Motor neuron (in vitro differentiated cells): ENCODE measurements at regions not wholly inside any gene's neighbourhood (a gene's known extent, or its start where the extent isn't known, plus 50 kb on each side); places are given as distances from the start of the nearest gene placed in this dataset.

Experiments used
- ATAC-seq, 8 experiments: fragments of 200-7000 bp; cut with Tn5 transposase; replicated peaks in 6 of 8; 2 replicates each; pipeline ENCODE4 v1.8.0; 2021; ENCODE audit warnings: mild to moderate bottlenecking in 8 of 8, moderate library complexity in 8 of 8
- H3K27ac ChIP-seq, 2 donors: fragments of 250-450 bp; sonication (Bioruptor Pico); 2 replicates each; pipeline ENCODE4 v1.9.0; 2021; ENCODE audit warnings: antibody characterized with exemption in 2 of 2, mild to moderate bottlenecking in 2 of 2, moderate library complexity in 1 of 2
- H3K4me1 ChIP-seq, 2 donors: fragments of 250-450 bp; sonication (Bioruptor Pico); replicated peaks in 1 of 2; 2 replicates each; pipeline ENCODE4 v1.6.1; 2021; ENCODE audit warnings: antibody characterized with exemption in 2 of 2, mild to moderate bottlenecking in 2 of 2, moderate library complexity in 1 of 2
- H3K4me3 ChIP-seq, 5 donors: fragments of 250-450 bp; sonication (Bioruptor Pico); 2 replicates each; pipeline ENCODE4 v1.9.0; 2021; ENCODE audit warnings: antibody characterized with exemption in 5 of 5, mild to moderate bottlenecking in 5 of 5, moderate library complexity in 4 of 5
- whole genome bisulfite sequencing, 10 experiments: fragments of 450-650 bp; shearing (Covaris generic); methylation state at CpG; one replicate each; pipeline ENCODE4 v1.0.0; 2022; 5-methylcytosine and 5-hydroxymethylcytosine counted together
- in situ Hi-C, 9 experiments: fragments of 400-800 bp; cut with MboI; loops; one replicate each; pipeline ENCODE4 v1.15.0; 2021; ENCODE audit warnings: low sequenced_read_pairs in 9 of 9, low pct_unique_long_range_greater_than_20kb in 2 of 9; ENCODE audit not compliant: unreplicated experiment in 9 of 9

- Histone ChIP-seq H3K4me1 (peaks cover 8 to 32% of the 10 kb centered on the region in 2 donors), H3K27ac (no peak overlapping the region), H3K4me3 (no peak overlapping the region)
- peak in 5 of 8 experiments; percentile 17 to 87 (median 53) for ATAC-seq
- in situ Hi-C loops, result loop anchor here in 4 of 9 experiments (25.0 kb wide), 3 partner anchors 237 to 337 kb away; no protein-coding TSS in a partner anchor
- WGBS, 10 experiments, result 0 to 92% (median 56%) methylated on average over 1 to 2 of the region's 2 CpGs
Observed at GRCh38 chr16:72474501-72475123, 302.7 kb upstream of the PMFBP1 start.

DNA sequence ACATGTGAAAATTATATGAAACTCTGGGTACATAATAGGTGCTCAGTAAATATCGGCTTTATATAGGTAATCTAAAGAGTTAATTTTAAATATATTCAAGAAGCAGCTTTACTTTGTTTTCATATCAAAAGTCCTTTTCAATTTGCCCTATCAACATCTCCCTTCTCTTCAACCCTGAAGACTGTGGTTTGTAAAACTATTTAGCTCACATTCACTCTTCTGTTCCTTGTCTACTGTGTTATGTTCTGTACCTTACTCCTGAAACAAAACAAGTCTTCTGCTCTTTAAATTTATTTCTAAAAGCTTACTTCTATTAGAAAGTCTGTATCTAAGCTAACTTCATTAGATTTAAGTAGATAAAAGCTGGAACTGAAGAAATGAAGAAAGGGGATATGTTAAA lies 301.7 kb upstream of the PMFBP1 start:
- ATAC-seq, result no peak
- Histone ChIP-seq H3K27ac (no peak overlapping the region), H3K4me1 (peaks cover 8 to 41% of the 10 kb centered on the region in 2 donors), H3K4me3 (no peak overlapping the region)
- WGBS, 10 experiments, result 88 to 100% (median 100%) methylated on average over 1 of the region's 1 CpG; no CpG with 5 or more reads in 1 of the 10 experiments
- in situ Hi-C loops, result loop anchor here in 4 of 9 experiments (25.0 kb wide), 2 partner anchors 236 to 336 kb away; no protein-coding TSS in a partner anchor

DNA sequence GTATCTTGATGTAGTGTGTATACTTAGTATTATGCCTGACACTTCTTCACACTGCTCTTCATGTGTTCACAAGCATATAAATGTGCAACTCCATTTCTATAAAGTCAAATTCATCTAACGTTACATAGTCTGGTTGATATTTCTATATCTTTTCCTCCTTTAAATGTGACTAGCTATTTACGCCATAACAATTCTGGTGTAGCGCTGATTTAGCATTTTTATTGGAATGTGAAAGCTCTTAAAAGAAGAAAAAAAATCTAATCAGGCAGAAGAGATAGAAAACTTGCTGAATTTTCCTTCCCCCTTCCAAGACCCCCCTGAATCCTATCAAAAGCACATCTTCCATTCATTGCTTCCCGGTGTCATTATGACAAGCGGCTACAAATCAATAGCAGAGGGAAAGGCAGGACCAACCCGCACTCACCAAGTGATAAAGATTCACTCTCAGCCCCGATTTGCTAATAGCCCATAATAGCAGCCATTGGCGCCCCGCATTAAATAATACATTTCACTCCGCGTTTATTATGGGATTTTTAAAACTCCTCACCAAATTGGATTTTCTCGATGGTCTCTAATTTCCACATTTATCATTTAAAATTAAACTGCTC lies 299.5 kb upstream of the PMFBP1 start:
- peak in 5 of 8 experiments; percentile 36 to 76 (median 59) for ATAC-seq
- WGBS, 10 experiments, result 80 to 100% (median 87%) methylated on average over 1 to 12 of the region's 12 CpGs
- no peak overlapping the region for H3K4me3 ChIP-seq
- H3K4me1 ChIP-seq, result peaks cover 8 to 43% of the 10 kb centered on the region in 2 donors
- H3K27ac ChIP-seq, result no peak overlapping the region
- in situ Hi-C loops, result loop anchor here in 4 of 9 experiments (25.0 kb wide), 2 partner anchors 234 to 334 kb away; no protein-coding TSS in a partner anchor

GRCh38 chr16:72470541-72470940 lies 298.6 kb upstream of the PMFBP1 start:
- 78 to 100% (median 92%) methylated on average over 2 to 4 of the region's 4 CpGs; no CpG with 5 or more reads in 1 of the 10 experiments for WGBS, 10 experiments
- Histone ChIP-seq H3K27ac (no peak overlapping the region), H3K4me3 (no peak overlapping the region), H3K4me1 (peaks cover 8 to 43% of the 10 kb centered on the region in 2 donors)
- in situ Hi-C loops, result loop anchor here in 4 of 9 experiments (25.0 kb wide), 2 partner anchors 233 to 333 kb away; no protein-coding TSS in a partner anchor
- ATAC-seq, result no peak

DNA sequence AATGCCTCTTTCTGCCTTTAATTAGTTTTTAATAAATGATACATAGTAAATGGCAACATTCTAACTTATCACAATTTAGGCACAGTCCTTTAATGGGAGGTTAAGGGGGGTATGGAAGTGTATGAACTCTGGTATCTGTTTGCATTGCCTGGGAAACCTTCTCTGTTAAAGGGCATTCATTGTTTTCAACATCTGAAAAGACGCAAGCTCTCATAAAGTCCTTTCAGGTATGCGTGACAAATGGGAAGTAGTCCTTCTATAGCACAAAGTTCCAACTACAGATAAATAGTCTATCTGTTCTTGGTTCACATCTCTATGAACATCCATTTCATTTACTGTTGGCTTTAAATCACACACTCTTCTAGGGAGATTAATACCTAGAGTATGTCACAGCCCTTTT lies 298.0 kb upstream of the PMFBP1 start:
- WGBS, 10 experiments, result 52 to 100% (median 100%) methylated on average over 2 of the region's 2 CpGs; no CpG with 5 or more reads in 4 of the 10 experiments
- in situ Hi-C loops, result loop anchor here in 4 of 9 experiments (25.0 kb wide), 2 partner anchors 233 to 333 kb away; no protein-coding TSS in a partner anchor
- Histone ChIP-seq H3K4me1 (peaks cover 8 to 43% of the 10 kb centered on the region in 2 donors), H3K27ac (no peak overlapping the region), H3K4me3 (no peak overlapping the region)
- peak in 1 of 8 experiments; percentile 8 for ATAC-seq

DNA sequence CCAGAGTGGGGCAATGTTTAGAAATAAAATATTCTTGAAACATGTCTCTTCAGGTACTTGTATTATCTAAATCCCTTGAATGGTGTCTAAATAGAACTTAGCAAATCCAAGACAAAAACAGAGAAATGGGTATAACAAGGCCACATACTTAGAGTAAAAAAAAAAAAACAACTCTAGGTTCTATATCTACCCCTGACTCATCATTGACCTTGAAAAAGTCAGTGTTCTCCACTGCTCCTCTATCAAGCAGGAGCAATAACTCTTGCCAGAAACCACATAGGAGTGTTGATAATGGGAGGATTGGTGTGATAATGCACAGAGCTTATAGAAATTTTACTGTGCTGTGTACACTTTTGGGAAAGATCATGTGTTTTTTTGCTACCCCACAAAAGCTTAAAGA lies 296.6 kb upstream of the PMFBP1 start:
- H3K27ac ChIP-seq, result no peak overlapping the region

DNA sequence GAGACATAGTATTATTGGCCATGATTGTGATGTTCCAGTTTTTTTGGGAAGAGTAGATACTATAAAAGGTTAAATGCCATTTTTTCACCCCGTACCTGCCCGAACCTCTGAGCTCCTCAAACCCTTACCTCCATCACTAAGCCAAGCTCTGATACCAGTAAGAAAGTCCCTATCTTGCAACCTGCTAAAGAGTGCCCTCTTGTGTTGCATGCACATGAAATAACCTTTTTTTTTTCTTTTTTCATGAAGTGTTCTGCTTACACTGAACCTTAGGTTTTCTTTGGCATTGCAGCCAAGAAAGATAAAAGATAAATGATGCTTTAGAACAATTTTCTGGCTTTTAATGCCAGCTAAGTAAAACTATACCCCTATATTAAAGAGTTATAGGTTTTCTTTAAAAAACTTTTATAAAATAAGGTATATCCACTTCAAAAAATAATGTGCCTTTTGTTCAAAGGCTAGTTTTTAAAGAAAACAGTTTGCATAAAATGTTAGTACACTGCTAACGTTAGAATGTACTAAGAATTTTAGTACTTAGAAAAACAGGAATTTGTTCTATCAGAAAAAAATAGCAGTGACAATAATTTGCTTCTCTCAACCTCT lies 295.3 kb upstream of the PMFBP1 start:
- Histone ChIP-seq H3K27ac (no peak overlapping the region), H3K4me1 (peaks cover 3 to 37% of the 10 kb centered on the region in 2 donors), H3K4me3 (no peak overlapping the region)
- in situ Hi-C loops, result loop anchor here in 4 of 9 experiments (25.0 kb wide), 2 partner anchors 230 to 330 kb away; no protein-coding TSS in a partner anchor
- peak; percentile 39 to 82 (median 62) for ATAC-seq
- 0 to 76% (median 31%) methylated on average over 1 to 3 of the region's 3 CpGs for WGBS, 10 experiments

More for the DNA sequence above, 296.6 kb upstream of the PMFBP1 start:
- peaks cover 3 to 38% of the 10 kb centered on the region in 2 donors for H3K4me1 ChIP-seq
- H3K4me3 ChIP-seq, result no peak overlapping the region
- in situ Hi-C loops, result loop anchor here in 4 of 9 experiments (25.0 kb wide), 2 partner anchors 231 to 331 kb away; no protein-coding TSS in a partner anchor
- ATAC-seq, result peak in 1 of 8 experiments; percentile 40

DNA sequence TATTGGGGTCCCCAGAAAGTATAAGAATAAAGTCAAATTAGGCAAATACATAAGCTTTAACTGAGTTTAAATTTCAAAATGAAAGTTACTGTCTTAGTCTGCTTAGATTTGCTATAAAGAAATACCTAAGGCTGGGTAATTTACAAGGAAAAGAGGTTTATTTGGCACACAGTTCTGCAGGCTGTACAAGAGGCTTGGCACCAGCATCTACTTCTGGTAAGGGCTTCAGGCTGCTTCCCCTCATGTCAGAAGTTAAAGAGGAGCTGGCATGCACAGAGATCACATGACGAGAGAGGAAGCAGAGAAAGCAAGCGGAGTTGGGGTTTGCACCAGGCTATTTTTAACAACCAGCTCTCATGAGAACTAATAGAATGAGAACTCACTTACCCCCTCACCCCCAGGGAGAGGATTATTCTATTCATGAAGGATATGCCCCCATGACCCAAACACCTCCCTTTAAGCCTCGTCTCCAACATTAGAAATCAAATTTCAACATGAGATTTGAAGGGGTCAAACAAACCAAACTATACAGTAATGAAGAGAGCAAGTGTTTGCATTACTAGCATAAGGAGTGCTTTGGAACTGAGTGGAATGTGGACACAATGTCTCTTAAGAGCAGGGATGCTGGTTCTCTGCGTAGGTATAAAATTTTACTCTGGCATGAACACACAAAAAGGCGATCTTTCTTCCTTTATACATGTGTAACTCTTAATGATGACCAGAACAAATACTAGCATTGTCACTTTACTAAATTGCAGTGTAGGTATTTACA lies 292.8 kb upstream of the PMFBP1 start:
- 81 to 100% (median 90%) methylated on average over 1 to 5 of the region's 5 CpGs for WGBS, 10 experiments
- ATAC-seq, result no peak
- in situ Hi-C loops, result loop anchor here in 4 of 9 experiments (25.0 kb wide), 2 partner anchors 227 to 327 kb away; no protein-coding TSS in a partner anchor
- Histone ChIP-seq H3K27ac (no peak overlapping the region), H3K4me3 (no peak overlapping the region), H3K4me1 (peaks cover under 1 to 13% of the 10 kb centered on the region in 2 donors)

- WGBS, 10 experiments, result 20 to 100% (median 83%) methylated on average over 1 of the region's 1 CpG; no CpG with 5 or more reads in 2 of the 10 experiments
- no peak for ATAC-seq
- in situ Hi-C loops, result loop anchor here in 4 of 9 experiments (25.0 kb wide), 2 partner anchors 227 to 327 kb away; no protein-coding TSS in a partner anchor
- Histone ChIP-seq H3K4me3 (no peak overlapping the region), H3K27ac (no peak overlapping the region), H3K4me1 (peaks cover 0 to 6% of the 10 kb centered on the region in 2 donors)
Observed at GRCh38 chr16:72464052-72464451, 292.1 kb upstream of the PMFBP1 start.

DNA sequence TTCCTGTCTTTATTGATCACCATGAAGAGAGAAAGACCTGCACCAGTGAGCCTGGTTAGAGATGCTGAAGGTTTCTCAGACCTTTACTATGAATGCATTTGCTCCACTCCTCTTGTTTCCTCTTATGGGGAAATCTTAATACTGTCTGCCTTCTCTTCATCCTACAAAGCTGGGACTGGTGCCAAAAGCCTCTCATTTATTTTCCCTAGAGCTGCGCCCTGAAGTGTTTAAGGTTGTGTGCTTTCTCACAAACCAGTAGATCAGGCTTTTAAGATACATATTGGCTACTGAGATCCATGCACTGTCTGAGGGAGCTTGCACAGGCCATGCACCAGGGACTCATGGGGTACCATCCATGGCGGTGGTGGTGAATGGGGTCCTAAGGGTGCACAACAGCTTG lies 286.1 kb upstream of the PMFBP1 start:
- no peak for ATAC-seq
- H3K4me1 ChIP-seq, result no peaks in the 10 kb centered on the region
- in situ Hi-C loops, result loop anchor here in 4 of 9 experiments (25.0 kb wide), 2 partner anchors 221 to 321 kb away; no protein-coding TSS in a partner anchor
- no peak overlapping the region for H3K27ac ChIP-seq
- 40 to 100% (median 100%) methylated on average over 1 to 2 of the region's 2 CpGs; no CpG with 5 or more reads in 4 of the 10 experiments for WGBS, 10 experiments
- H3K4me3 ChIP-seq, result no peak overlapping the region

DNA sequence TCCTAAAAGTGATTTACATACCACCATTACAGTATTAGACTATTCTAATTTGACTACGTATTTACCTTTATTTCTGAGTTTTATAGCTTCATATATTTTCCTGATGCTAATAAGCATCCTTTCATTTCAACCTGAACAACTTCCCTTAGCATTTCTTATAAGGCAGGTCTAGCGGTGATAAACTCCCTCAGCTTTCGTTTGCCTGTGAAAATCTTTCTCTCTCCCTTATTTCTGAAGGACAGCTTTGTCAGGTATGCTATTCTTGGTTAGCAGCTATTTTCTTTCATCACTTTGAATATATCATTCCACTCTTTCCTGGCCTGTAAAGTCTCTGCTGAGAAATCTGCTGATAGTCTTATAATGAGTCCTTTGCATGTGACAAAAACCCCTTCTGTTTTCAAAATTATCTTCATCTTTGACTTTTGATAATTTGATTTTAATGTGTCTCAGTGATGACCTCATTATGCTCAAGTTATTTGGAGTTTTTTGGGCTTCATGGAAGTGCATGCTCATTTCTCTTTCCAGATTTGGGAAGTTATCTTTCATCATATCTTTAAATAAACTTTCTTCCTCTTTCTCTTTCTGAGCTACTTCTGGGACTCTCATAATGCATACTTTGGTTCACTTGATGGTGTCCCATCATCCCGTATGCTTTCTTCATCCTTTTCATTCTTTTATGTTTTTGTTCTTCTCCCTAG lies 285.4 kb upstream of the PMFBP1 start:
- H3K4me1 ChIP-seq, result no peaks in the 10 kb centered on the region
- WGBS, 10 experiments, result 73 to 100% (median 90%) methylated on average over 1 to 4 of the region's 4 CpGs
- no peak overlapping the region for H3K27ac ChIP-seq
- H3K4me3 ChIP-seq, result no peak overlapping the region
- in situ Hi-C loops, result loop anchor here in 4 of 9 experiments (25.0 kb wide), 2 partner anchors 220 to 320 kb away; no protein-coding TSS in a partner anchor
- ATAC-seq, result no peak
